Fibroblast of lung (primary cell): ENCODE measurements at regions not wholly inside any gene's neighbourhood (a gene's known extent, or its start where the extent isn't known, plus 50 kb on each side); places are given as distances from the start of the nearest gene placed in this dataset.

Experiments
- DNase-seq, 2 donors: peaks; one replicate each; pipeline versions ENCODE4 v3.0.0 to v3.0.0-alpha.2; 2010; ENCODE audit warnings: low read depth in 2 of 2
- H2AFZ ChIP-seq: 2 replicates; pipeline ENCODE4 v1.5.1; 2012; ENCODE audit warnings: low read length, control low read depth, inconsistent platforms
- H3K27ac ChIP-seq: 2 replicates; pipeline ENCODE4 v1.5.1; 2011; ENCODE audit warnings: low read length, control low read depth; ENCODE audit not compliant: insufficient read depth
- H3K27me3 ChIP-seq: 2 replicates; pipeline ENCODE4 v1.5.1; 2011; ENCODE audit warnings: mild to moderate bottlenecking, low read length; ENCODE audit not compliant: control insufficient read depth, insufficient read depth
- H3K36me3 ChIP-seq: 2 replicates; pipeline ENCODE4 v1.5.1; 2011; ENCODE audit warnings: low read length; ENCODE audit not compliant: control insufficient read depth, insufficient read depth
- H3K4me1 ChIP-seq: 2 replicates; pipeline ENCODE4 v1.5.1; 2011; ENCODE audit warnings: low read length; ENCODE audit not compliant: control insufficient read depth, insufficient read depth; ENCODE audit errors: extremely low read depth
- H3K4me2 ChIP-seq: 2 replicates; pipeline ENCODE4 v1.5.1; 2011; ENCODE audit warnings: low read length, control low read depth; ENCODE audit not compliant: insufficient read depth; ENCODE audit errors: extremely low read depth
- H3K4me3 ChIP-seq, 4 experiments: fragments of 200-600 bp in 1 of 4; sonication (generic) in 1 of 4; replicated peaks in 1 of 4; 2 replicates each; pipeline ENCODE4 v1.5.1; 2011 to 2016; ENCODE audit warnings: low read length in 4 of 4, low read depth in 3 of 4, mild to moderate bottlenecking in 3 of 4, control low read depth in 2 of 4, inconsistent platforms in 1 of 4, mixed read lengths in 1 of 4; ENCODE audit not compliant: insufficient read depth in 1 of 4; ENCODE audit errors: control extremely low read depth in 1 of 4
- H3K79me2 ChIP-seq: 2 replicates; pipeline ENCODE4 v1.5.1; 2012; ENCODE audit warnings: mild to moderate bottlenecking, low read length, inconsistent platforms; ENCODE audit not compliant: control insufficient read depth, insufficient read depth
- H3K9ac ChIP-seq: 2 replicates; pipeline ENCODE4 v1.5.1; 2011; ENCODE audit warnings: mild to moderate bottlenecking, low read length, control low read depth; ENCODE audit not compliant: insufficient read depth
- H3K9me3 ChIP-seq: 2 replicates; pipeline ENCODE4 v1.5.1; 2012; ENCODE audit warnings: low read depth, low read length; ENCODE audit not compliant: control insufficient read depth, insufficient read depth
- H4K20me1 ChIP-seq: 2 replicates; pipeline ENCODE4 v1.5.1; 2011; ENCODE audit warnings: low read length; ENCODE audit not compliant: control insufficient read depth, insufficient read depth; ENCODE audit errors: extremely low read depth
- EZH2 ChIP-seq: IDR thresholded peaks from 2 replicates; pipeline ENCODE4 v1.5.1; 2012; ENCODE audit warnings: low read length, control low read depth, mild to moderate bottlenecking; ENCODE audit errors: missing control alignments
- TF ChIP-seq, protein P1 (sequence below), 2 donors: IDR thresholded peaks in 1 of 2; conservative IDR thresholded peaks in 1 of 2; 1 replicate in 1 of 2; 2 replicates in 1 of 2; pipeline ENCODE4 v1.5.1; 2011 to 2012; ENCODE audit warnings: low read length in 2 of 2, control low read depth in 1 of 2, inconsistent platforms in 1 of 2, low read depth in 1 of 2, mild to moderate bottlenecking in 1 of 2

DNA sequence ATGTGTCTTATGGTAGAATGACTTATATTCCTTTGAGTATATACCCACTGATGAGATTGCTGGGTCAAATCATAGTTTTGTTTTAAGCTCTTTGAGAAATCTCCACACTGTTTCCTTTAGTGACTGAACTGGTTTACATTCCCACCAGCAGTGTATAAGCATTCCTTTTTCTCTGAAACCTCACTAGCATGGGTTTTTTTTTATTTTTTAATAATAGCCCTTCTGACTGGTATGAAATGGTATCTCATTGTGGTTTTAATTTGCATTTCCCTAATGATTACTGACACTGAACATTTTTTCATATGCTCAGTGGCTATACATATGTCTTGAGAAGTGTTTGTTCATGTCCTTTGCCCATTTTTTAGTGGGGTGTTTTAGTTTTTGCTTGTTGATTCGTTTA, 494.3 kb downstream of the SQOR start:
- Histone ChIP-seq H4K20me1 (no peaks in the 10 kb centered on the region), H3K4me3 (no peak overlapping the region), H3K4me2 (no peak overlapping the region), H2AFZ (no peak overlapping the region), H3K36me3 (no peaks in the 10 kb centered on the region), H3K9ac (no peak overlapping the region), H3K4me1 (no peaks in the 10 kb centered on the region), H3K27ac (no peak overlapping the region), H3K9me3 (no peaks in the 10 kb centered on the region), H3K27me3 (no peaks in the 10 kb centered on the region), H3K79me2 (no peaks in the 10 kb centered on the region)
- DNase-seq = peak in 1 of 2 donors; percentile 21
- no peak for TF ChIP-seq EZH2
- TF ChIP-seq, protein P1, sequence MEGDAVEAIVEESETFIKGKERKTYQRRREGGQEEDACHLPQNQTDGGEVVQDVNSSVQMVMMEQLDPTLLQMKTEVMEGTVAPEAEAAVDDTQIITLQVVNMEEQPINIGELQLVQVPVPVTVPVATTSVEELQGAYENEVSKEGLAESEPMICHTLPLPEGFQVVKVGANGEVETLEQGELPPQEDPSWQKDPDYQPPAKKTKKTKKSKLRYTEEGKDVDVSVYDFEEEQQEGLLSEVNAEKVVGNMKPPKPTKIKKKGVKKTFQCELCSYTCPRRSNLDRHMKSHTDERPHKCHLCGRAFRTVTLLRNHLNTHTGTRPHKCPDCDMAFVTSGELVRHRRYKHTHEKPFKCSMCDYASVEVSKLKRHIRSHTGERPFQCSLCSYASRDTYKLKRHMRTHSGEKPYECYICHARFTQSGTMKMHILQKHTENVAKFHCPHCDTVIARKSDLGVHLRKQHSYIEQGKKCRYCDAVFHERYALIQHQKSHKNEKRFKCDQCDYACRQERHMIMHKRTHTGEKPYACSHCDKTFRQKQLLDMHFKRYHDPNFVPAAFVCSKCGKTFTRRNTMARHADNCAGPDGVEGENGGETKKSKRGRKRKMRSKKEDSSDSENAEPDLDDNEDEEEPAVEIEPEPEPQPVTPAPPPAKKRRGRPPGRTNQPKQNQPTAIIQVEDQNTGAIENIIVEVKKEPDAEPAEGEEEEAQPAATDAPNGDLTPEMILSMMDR (conservative IDR thresholded peaks at IDR 0.05 in 1 of 2, IDR thresholded peaks at IDR 0.05 in 1 of 2; ENCODE audit: low read depth in 1 of 2, low read length in 2 of 2) = no peak

DNA sequence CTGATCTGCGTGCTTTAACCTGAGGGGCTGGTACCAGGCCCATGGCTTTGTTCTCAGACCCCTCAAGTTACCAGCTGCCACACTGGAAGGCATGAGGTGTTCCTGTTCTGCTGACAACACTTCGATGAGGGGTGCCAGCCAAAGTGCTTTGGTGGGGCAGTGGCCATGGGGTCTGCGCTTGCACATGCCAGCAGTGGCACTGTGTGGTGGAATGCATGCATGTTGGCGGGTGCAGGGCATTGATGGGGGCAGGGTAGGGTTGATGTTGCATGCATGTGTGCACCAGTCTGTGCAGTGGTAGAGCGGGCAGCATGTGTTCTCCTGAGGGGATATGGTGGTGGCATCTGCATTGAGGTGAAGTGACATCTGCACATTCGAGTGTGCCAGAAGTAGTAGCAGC, 497.0 kb downstream of the SQOR start:
- Histone ChIP-seq H2AFZ (no peak overlapping the region), H3K9me3 (no peaks in the 10 kb centered on the region), H3K4me1 (no peaks in the 10 kb centered on the region), H4K20me1 (no peaks in the 10 kb centered on the region), H3K27me3 (no peaks in the 10 kb centered on the region), H3K4me3 (no peak overlapping the region), H3K9ac (no peak overlapping the region), H3K79me2 (no peaks in the 10 kb centered on the region), H3K4me2 (no peak overlapping the region), H3K36me3 (no peaks in the 10 kb centered on the region), H3K27ac (no peak overlapping the region)
- TF ChIP-seq EZH2 = no peak
- TF ChIP-seq, protein P1 (conservative IDR thresholded peaks at IDR 0.05 in 1 of 2, IDR thresholded peaks at IDR 0.05 in 1 of 2; ENCODE audit: low read depth in 1 of 2, low read length in 2 of 2) = no peak
- no peak for DNase-seq

DNA sequence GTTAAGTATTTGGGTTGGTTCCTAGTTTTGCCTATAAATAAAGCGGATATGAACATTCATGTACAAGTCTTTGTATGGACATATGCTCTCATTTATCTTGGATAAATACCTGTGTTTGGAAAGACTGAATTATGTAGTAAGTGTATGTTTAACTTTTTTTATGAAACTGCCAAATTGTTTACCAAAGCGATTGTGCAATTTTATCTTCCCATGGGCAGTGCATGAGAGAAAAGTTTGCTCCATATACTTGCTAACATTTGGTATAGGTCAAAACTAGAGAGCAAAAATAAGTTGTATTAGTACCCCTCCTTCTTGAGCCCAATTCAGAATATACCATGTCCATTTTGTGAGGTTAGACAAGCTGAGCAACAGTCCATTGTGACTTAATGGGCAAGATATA, 502.6 kb downstream of the SQOR start:
- H3K9me3 ChIP-seq = no peaks in the 10 kb centered on the region
- peak in 1 of 2 donors; percentile 2 for DNase-seq
- TF ChIP-seq, protein P1 (conservative IDR thresholded peaks at IDR 0.05 in 1 of 2, IDR thresholded peaks at IDR 0.05 in 1 of 2; ENCODE audit: low read depth in 1 of 2, low read length in 2 of 2) = no peak
- TF ChIP-seq EZH2 = no peak
- H3K27me3 ChIP-seq = no peaks in the 10 kb centered on the region
- no peak overlapping the region for H3K4me3 ChIP-seq
- H3K79me2 ChIP-seq = no peaks in the 10 kb centered on the region
- H3K9ac ChIP-seq = no peak overlapping the region
- H2AFZ ChIP-seq = no peak overlapping the region
- no peaks in the 10 kb centered on the region for H3K36me3 ChIP-seq
- H3K4me2 ChIP-seq = no peak overlapping the region
- no peaks in the 10 kb centered on the region for H4K20me1 ChIP-seq
- H3K4me1 ChIP-seq = no peaks in the 10 kb centered on the region
- H3K27ac ChIP-seq = no peak overlapping the region
